Astrocyte of the cerebellum (primary cell): ENCODE measurements at regions not wholly inside any gene's neighbourhood (a gene's known extent, or its start where the extent isn't known, plus 50 kb on each side); places are given as distances from the start of the nearest gene placed in this dataset.
A peak's percentile ranks its signal among the peaks of the same experiment; 100 is the strongest.

Source experiments
- DNase-seq: peaks from one replicate; pipeline ENCODE4 v3.0.0-alpha.2; 2011; ENCODE audit warnings: low read depth
- H3K4me3 ChIP-seq: 2 replicates; pipeline ENCODE4 v1.5.1; 2011; ENCODE audit warnings: mild to moderate bottlenecking, low read depth, low read length, moderate library complexity
- CTCF ChIP-seq: IDR thresholded peaks from 2 replicates; pipeline ENCODE4 v1.5.1; 2012; ENCODE audit warnings: low read length, low read depth, moderate library complexity, mild to moderate bottlenecking; ENCODE audit errors: missing control alignments
- in situ Hi-C: cut with HindIII; loops from 2 replicates; pipeline ENCODE4 v1.10.0; 2017; ENCODE audit warnings: low sequenced_read_pairs

DNA sequence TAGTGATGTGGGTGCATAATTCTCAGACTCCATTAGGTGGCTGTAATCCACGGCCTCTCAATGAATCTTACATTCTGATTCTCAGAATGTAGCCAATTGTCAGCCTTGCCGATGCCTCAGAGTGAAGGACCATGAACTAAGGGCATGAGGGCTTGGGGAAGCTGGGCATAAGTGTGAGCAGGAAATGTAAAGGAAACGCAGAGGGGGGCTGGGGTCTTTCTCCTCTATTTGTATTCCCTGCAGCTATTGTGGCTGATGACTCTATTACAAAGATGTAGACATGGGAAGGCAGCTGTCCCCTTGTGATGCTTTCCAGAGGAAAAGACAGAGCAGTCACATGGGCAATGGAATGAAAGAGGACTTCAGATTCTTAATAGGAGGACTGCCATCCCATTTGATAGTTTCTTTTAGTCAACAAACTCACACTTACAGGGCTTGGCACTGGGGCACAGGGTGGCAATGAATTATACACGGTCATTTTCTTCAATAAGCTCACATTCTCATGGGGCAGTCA is 353.2 kb upstream of the PKDCC start:
- H3K4me3 ChIP-seq: no peak overlapping the region
- TF ChIP-seq CTCF: no peak
- DNase-seq: no peak
- in situ Hi-C loops: loop anchor here (10.0 kb wide), 1 partner anchor 280 kb away; no protein-coding TSS in a partner anchor

- in situ Hi-C loops: loop anchor here (10.0 kb wide), 1 partner anchor 281 kb away; no protein-coding TSS in a partner anchor
- peak; percentile 16 for TF ChIP-seq CTCF
- H3K4me3 ChIP-seq: no peak overlapping the region
- DNase-seq: no peak
Measured at GRCh38 chr2:41695198-41696113, 352.4 kb upstream of the PKDCC start.

DNA sequence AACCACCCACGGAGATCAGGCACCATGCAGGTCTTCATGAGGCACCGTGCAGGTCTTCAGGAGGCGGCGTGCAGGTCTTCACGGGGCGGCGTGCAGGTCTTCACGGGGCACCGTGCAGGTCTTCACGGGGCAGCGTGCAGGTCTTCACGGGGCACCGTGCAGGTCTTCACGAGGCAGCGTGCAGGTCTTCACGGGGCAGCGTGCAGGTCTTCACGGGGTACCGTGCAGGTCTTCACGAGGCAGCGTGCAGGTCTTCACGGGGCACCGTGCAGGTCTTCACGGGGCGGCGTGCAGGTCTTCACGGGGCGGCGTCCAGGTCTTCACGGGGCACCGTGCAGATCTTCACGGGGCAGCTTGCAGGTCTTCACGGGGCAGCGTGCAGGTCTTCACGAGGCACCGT is 350.4 kb upstream of the PKDCC start:
- in situ Hi-C loops: loop anchor here (10.0 kb wide), 1 partner anchor 283 kb away; no protein-coding TSS in a partner anchor
- TF ChIP-seq CTCF: no peak
- no peak overlapping the region for H3K4me3 ChIP-seq
- DNase-seq: no peak

DNA sequence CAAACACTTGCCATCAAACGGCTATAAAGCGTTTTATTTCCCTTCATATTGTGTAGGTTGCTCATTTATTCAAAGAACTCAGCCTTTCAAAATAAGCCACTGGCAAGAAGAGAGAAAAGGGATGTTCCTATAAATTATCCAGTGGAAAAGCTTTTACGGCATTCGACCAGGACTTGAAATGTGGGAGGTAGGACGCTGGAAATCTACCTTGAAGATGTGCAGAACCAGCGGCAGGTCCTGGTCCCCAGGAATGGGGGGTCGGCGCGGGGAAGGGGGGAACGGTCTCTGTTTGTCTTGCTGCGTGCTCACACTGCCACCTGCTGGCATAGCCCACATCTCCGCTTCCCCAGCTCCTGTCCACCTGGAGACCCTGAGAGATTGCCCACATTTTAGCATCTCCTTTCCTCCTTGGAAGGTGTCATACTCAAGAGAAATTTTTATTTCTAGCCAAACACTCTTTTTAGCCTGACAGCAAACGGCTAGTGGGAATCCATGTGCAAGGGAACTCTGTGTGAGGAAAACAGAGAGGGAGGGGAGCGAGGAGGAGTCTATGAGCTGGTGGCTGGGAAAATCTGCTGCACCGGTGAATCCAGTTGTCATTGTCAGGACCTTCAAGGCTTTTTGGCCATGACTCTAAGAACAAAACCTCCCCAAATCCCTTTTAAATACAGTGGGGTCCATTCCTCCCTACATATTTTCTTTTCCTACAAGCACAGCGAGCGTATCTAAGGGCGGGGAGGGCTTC is 349.0 kb upstream of the PKDCC start:
- H3K4me3 ChIP-seq: no peak overlapping the region
- DNase-seq: no peak
- peak; percentile 94 for TF ChIP-seq CTCF
- in situ Hi-C loops: loop anchor here (10.0 kb wide), 1 partner anchor 284 kb away; no protein-coding TSS in a partner anchor

- in situ Hi-C loops: no loop called here
- no peak overlapping the region for H3K4me3 ChIP-seq
- no peak for TF ChIP-seq CTCF
- no peak for DNase-seq
Measured at GRCh38 chr2:41701231-41701630, 346.6 kb upstream of the PKDCC start.

GRCh38 chr2:41703123-41703522 is 344.7 kb upstream of the PKDCC start:
- H3K4me3 ChIP-seq: no peak overlapping the region
- no peak for DNase-seq
- in situ Hi-C loops: no loop called here
- no peak for TF ChIP-seq CTCF
